ENCODE measurements at regions not wholly inside any gene's neighbourhood (a gene's known extent, or its start where the extent isn't known, plus 50 kb on each side); places are given as distances from the start of the nearest gene placed in this dataset.

DNA sequence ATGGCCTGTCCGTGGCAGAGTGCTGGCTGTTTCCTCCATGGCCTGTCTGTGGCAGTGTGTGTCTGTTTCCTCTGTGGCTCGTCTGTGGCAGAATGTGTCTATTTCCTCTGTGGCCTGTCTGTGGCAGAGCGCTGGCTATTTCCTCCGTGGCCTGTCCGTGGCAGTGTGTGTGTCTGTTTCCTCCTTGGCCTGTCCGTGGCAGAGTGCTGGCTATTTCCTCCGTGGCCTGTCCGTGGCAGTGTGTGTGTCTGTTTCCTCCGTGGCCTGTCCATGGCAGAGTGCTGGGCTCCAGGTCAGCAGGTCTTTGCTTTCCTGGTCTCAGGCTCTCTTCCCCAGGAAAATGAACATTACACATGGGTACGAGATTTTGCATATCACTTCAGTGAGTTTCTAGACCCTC lies 138.4 kb upstream of the IPO9 start:
- no peak for DNase-seq

DNA sequence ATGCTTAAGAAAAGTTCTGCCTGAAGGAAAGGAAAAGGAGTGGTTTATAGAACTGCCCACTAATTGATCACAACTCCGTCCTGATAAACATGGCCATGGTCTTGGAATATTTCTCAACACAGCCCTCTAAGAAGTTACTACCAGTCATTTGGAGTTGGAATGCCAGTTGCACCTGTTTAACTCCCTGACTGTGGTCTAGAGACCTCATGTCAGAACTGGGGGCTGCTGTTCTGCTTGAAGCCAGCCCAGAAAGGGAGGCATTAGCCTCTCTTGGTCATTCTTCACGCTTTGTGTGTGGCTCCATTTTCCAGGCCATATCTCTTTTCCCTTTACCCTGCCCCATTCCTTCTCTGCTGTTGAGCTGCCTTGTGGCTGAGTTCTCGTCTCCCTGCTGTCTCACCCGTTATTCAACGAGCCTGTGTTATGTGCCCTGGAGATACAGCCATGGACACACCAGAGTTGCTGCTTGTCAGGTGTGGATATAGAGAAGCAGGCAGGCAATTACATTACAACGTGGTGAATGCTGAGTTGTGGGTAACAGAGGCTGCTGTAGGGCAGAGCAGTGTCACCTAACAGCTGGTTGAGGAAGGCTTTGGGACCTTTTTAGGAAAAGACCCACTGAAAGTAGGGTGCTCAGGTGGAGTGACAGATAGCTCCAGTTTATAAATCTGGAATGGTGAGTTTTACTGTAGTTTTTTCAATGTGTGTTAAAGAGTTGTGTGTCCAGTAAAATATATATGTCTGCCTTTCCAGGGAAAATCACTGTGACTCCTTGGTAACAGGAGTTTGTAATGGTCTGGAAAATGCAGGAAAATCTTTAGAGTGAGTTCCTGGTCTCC lies 137.0 kb upstream of the IPO9 start:
- no peak for DNase-seq

DNA sequence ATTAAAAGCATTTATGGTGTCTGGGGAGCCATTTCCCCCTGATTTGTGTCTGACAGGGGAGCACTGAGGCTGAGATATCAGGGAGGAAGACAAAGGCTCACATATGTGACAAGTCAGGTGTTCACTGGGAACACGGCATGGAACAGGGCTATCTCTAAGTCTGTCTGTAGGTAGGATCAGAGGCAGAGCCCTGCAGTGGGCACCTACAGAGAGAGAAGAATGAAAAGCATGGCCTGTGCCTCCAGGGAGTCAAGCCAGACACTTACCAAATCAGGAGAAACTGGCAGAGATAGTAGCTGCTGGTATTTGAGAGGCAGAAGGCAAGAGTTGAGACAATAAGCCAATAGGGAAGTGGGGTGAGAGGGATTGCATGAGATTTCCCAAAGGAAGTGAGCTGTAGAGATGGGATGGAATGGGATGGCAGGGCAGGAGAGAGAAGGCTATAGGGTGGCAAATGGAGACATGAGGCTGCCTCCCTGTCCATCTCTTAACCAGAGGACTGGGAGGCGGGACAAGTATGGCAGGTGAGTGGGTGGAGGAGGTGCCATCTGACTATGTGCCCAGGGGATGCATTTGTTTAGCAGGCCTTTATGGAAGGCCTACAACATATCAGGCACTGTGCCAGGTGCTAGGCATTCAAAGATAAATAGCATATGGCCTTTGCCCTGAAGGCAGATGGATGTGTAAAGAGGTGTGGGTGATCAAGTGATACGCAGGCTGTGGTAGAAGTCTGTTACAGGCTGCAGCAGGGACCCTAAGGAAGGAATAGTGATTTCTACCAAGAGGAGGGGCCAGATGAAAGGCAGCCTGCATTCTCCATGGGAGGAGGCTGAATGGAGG lies 136.2 kb upstream of the IPO9 start:
- no peak for DNase-seq

DNA sequence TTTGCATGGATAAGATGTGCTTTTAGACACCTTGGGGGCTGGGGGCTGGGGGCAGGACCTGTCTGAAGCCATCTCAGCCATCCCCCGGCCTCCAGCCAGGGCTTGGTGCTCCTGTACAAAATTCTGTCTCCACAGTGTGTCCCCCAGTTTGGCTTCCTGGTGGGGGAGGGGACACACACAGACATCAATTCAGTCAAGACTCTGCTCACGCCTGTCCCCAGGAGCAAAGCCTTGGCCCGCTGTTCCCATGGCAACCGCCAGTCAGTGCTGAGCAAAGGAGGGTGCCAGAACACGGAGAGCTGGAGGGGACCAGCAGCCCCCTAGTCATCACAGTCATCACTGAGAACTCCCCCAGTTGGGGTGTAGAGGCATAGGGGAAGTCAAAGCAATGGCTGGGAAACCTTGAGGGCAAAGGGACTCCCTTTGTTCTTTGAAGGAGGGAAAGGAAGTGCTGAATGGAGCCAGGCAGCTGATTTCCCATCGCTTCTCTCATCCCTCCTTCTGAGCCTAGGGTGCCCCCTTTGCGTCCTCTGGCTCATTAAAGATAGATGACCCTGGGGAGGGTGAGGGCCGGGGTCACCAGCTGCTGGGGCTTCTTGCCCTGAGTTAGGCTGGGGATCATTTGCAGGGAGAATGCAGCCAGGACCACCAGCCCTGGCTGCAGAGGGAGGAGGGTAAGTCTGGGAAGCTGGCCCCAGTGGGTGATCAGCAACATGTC lies 134.9 kb upstream of the IPO9 start:
- peak; percentile 27 for DNase-seq

DNA sequence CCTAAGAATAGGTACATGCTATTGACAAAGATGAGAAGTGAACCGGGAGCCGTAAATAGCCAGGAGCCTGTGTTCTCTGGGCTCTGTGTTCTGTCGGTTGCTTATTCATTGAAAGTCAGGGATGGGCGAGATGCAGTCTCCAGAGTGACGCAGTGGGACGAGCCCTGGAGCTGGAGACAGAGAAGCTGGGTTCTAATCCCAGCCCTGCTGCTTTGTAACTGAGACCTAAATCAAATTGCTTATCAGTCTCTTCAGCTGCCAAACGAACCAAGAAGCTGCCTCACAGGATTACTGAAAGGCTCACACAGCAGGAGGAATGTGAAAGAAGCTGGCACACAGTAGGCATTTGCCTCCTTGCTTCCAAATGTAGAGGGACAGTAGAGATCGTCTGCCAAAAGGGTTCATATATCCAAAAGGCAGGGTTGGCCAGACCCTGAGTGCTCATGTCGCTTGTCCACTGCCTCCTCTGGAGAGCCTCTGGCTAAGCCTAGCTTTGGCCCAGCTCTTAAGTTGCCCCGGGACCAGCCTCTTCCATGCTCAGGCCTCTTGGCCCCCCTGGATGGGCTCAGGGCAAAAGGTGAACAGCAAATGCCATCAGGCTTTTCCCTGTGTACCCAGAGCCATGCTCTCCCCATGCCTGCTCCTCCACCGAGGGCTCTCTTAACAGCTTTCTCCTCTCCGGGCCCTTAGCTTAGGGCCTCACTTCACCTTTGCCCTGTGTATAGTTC lies 134.2 kb upstream of the IPO9 start:
- no peak for DNase-seq

DNA sequence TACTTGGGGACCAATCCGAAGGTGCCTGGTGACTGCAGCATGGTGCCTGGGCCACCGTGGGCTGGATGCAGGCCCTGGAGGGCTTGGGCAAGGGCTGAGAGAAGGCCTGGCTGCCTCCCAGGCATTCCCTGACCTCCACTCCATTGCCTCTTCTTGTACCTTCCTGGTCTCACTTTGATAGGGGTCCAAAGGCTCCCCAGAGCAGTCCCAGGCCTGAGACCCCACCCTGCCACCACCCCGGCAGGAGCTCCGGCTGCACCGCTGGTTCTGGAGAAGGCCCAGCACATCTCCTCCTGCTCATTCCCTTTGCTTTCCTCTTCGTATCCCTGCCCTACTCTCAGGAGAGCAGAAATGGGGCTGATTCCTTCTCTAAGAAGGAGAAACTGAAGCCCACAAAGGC lies 133.3 kb upstream of the IPO9 start:
- no peak for DNase-seq

DNA sequence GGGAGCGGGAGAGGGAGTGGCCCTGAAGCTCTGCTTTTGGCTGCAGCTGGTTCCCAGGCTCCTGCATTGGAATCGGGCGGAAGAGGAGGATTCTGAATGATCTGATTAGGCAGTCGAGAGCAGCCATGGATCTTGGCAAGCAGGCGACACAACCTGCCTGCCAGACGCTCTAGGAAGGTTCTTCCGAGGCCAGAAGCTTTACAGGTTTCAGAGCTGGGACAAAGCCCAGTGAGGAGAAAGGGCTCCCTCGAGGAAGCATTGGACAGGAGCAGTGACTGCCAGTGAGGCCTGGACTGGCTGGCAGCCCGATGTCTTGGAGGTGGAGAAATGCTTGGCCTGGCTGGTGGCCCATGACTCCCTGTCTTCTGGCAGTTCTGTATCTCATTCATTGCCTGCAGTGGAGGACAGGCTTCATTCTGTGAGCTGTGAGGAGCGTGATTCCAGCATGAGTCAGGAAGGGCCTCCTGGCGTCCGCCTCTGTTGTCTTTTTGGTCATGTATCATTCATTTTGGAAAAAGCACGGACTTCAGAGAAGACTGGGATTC lies 132.7 kb upstream of the IPO9 start:
- no peak for DNase-seq

DNA sequence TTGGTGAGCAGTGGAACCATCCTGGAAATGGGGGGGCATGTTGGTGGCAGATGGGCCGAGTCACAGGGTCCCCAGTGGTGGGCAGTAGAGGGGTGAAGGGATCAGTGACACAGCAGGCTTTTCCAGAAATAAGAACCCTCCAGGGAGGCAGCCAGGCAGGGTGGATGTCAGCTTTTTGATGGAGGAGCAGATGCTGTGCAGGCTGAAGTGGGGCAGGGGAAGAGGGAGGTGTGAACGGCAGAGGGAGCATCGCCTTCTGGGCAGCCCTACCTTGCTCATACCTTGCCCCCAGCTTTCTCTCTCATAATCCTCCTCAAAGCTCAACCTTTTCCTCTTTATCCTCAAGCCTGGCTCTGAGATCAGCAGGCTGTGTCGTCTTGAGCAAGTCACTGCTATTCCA lies 131.8 kb upstream of the IPO9 start:
- no peak for DNase-seq

DNA sequence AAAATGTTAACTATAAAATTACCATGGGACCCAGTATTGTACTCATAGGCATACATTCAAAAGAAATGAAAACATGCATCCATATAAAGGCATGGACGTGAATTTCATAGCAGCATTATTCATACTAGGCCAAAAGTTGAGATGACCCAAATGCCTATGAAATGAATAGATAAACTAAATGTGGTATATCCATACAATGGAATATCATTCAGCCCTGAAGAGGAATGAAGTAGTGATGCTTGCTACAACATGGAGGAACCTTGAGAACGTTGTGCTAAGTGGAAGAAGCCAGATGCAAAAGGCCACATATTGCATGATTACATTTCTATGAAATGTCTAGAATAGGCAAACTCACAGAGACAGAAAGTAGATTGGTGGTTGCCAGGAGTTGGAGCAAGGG lies 127.1 kb upstream of the IPO9 start:
- no peak for DNase-seq

DNA sequence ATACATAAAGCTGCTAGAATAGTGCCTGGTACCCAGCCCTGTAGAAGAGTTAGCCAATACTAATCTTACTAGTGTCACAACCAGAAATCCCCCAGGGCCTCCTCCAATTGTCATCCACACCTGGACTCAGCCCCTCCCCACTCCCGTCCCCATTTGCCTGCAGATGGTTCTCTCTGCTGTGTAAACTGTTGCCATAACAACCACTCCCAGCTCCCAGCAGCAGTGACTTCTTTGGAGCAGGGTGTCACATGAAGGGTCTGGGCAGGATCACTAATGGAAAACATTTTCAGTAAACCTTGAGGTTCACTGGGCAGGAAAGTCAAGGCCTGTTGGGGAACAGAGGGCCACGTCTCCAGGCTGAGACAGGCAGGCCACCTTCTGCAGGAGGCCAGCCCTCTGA lies 126.0 kb upstream of the IPO9 start:
- DNase-seq: peak; percentile 96

DNA sequence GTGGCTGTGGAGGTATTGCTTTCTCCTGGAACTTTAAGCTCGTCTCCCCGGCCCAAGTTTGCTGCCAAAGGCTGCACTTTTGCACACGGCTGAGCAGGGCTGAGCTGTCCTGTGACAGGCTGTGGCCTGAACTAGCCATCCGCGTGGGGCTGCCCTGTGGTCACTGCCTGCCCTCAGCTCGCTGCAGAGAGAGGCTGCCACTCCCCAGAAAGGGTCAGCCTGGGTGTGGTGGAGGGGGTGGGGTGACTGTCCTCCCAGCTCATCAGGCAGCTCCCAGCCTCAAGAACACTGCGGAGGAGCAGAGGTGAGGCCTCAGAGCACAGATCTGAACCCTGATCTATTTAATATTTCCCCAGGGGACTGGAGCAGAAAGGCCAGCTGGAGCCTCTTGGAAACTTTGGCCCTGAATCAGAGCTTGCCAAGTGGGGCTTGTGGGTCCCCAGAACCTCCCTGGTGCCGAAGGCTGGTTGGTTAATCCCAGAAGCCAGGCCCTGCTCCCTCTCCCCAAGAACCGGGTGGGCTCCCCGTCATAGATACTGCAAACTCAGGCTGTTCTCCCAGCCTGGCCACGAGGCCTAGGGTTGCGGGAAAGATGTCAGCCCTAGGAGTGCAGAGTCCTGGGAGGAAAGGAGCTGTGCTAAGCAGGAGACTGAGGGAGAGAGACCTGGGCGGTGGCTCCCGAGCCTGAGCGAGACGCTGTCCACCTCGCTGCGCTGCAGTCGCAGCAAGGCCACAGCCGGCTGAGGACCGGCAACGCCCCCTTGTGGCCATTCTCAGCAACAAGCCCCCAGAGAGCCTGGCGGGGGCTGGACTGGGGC lies 125.1 kb upstream of the IPO9 start:
- peak; percentile 22 for DNase-seq

DNA sequence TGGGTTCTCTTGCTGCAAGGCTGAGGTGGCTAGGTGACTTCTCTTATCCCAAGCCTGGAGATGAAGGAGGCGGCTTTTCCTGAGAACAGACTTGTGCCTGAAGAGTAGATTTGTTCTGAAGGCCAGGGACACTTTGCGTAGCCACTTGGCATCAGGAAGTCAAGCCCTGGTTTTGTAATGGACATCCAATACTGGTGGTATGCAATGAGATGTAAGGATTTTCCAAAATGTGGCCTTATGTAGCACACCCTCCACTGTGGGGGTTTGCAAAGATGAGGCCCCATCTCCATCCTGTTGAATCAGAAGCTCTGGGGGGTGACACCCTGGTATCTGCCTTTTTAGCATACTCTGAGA lies 124.5 kb upstream of the IPO9 start:
- no peak for DNase-seq

DNA sequence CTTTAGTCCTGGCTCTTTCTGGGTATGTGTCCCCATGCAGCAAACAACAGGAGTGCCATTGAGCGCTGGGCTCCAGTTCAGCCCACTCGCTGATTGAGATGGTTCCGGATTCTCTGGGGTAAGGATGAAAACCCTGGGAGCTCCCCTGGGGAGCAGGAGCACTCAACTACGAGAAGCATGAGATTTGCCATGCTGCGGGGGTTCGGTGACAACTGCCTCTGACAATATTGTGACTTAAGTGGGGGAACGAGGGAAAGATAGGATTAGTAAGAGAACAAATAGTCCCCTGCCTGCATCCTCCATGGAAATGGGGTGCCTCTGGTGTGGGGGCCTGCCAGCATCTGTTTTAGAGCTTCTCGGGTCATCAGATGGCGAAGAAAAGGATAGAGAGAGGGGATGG lies 123.6 kb upstream of the IPO9 start:
- no peak for DNase-seq

DNA sequence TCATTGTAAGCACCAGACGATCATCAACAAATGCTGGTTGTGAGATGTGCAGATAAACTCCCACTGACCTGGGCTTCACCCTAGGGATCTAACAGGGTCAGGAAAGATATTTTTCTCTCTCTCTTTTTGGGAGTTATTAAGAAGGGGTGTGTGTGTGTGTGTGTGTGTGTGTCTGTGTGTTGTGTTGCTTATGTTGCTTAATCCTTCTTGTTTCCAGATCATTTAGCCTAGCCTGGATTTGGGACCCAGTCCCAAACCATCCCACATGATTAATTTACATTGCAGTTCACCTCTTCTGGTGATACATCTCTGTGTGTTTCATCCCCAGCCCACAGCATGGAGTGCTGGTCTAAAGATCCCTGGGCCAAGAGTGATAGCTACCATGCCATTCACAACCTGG lies 122.8 kb upstream of the IPO9 start:
- DNase-seq: no peak

DNA sequence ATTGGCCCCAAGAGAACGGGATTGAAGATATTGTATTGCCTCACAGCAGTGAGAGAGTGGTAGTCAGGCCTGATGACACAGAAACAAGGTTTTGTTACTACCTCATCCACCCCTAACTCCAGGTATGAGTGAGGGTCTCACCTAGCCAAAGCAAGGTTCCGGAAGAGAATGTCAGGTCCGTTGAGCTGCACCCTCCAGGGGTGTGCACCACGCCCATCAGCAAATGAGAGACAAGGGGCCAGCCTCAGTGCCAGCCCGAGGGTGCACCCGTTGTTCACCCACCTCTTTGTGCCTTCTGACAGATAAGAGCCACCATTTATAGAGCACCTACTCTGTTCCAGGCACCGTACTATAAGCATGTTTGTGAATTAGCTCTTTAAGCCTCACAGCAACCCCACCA lies 121.9 kb upstream of the IPO9 start:
- DNase-seq: no peak

DNA sequence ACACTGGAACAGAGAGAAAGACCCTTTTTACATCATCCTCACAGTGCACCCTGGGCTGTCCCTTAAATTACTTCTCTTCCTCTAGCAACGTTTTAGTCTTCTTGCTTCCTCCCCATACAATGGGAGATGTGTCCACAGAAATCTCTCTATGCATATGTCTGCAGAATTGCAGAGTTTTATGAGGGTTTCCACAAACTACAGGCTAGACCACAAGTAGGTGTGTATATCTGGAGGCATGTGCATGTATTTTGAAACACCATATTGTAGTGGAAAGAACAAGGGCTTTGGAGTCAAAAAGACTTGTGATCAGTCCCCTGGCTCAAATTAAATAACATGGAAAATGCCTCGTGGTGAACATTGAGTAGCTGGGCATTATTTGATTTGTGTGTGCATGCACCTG lies 121.3 kb upstream of the IPO9 start:
- DNase-seq: no peak

DNA sequence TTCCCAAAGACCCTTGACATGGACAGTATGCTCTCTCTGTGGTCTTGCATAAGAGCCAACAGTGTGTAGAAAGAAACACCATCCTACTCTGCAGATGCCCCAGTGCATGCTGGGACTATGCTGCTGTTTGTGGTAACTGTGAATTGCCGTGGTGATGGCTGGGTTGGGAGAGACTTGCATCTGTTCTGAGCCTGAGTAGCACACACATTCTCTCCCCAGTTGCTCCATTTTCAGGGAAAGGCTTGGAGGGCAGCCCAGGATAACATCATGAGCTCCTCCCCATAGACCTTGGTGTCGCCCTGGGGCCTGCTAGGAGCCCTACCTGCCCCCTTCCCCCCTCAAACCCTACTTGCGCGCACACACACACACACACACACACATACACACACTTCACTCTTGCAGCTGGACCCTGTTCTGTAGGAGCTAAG lies 120.9 kb upstream of the IPO9 start:
- DNase-seq: no peak

DNA sequence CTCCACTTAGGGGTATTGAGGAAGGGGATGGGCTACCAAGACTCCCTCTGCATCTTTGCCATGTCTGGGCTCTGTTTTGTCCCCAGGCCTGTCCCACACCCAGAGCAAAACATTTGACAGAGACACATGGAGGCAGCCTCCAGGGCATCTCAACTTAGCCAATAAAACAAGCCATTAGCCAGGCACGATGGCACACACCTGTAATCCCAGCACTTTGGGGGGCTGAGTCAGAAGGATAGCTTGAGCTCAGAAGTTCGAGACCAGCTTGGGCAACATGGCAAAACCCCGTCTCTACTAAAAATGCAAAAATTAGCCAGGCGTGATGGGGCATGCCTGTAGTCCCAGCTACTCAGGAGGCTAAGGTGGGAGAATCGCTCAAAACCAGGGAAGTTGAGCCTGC lies 120.3 kb upstream of the IPO9 start:
- no peak for DNase-seq

DNA sequence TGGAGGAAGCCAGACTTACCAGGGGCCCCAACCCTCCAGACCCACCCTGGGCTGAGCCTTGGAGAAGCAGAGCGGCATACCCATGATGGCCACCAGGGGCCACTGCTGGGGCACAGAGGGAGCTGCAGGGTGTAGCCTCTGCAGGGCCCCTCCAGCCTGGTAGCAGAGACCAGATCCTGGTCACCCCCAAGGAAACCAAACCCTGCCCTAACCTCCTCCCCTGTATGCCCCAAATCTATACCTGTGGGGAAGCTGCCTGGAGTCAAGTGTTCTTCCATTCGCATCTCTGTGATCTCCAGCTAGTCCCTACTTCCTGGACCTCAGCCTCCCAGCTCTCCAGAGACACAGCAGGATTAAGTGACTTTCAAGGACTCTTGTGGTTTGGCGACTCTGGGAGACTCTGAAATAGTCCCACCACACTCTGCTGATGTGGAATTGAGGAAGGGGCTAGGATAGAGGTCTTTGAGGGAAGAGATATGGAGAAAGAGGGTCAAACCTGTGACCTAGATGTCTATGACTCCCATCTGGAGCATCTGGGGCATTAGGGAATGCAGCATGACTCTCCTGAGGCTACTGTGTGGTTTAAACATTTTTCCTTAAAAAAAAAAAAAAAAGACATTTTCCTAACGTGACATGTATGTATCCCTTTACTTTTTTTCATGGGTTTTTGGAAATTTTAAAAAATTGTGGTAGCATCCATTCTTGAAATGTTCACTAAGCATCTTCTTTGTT lies 119.2 kb upstream of the IPO9 start:
- DNase-seq: no peak

DNA sequence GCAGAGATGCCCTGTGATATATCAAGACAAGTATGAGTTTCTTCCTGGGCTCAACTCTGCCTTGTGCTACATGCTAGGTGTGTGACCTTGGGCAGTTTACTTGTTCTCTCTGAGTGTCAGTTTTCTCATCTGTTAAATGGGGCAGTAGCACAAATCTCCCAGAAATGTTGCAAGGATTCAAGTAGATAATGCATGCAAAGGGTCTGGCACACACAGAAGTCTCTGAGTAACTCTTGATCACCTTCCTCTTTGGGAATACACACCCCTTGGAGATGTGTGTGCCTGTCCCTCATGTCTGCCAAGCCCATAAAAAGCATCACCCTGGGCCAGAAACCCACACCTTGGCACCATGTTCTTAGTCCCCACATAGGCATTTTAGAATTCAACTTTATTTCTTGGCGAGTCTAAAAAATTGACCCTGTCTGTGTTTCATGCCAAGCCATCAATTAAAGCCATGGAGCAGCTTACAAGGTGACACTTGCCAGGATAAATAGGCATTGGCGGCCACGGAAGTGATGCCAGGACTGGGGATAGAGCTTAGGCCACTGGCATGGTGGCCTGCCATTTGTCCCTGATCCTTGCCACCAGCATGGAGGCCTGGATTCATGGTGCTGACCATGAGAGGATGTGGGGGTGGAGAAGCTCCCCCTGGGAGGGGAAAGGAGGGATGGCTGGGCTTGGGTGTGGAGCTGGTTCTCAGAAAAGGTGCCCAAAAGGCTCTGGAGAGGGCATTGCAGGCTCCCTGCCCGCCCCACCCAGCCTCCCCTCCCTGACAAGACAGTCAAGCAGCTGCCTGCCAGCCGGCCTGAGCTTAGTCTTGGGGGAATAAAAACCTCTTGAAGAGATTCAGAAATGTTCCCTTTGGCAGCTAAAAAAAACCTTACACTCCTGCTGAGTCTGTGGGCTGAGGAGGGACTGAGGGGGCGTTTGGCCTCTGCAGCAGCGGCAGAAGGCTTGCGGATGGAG lies 118.0 kb upstream of the IPO9 start:
- no peak for DNase-seq
